GM23338 (cell line): ENCODE measurements at regions not wholly inside any gene's neighbourhood (a gene's known extent, or its start where the extent isn't known, plus 50 kb on each side); places are given as distances from the start of the nearest gene placed in this dataset.

Experiments used
- ATAC-seq: fragments of 200-7000 bp; cut with Tn5 transposase; 3 replicates; pipeline ENCODE4 v1.9.1; 2020
- DNase-seq: peaks from one replicate; pipeline ENCODE4 v3.0.0-alpha.2; 2015; ENCODE audit warnings: low spot score
- H2AFZ ChIP-seq: fragments of 200-600 bp; sonication (generic); 2 replicates; pipeline ENCODE4 v1.8.0; 2016; ENCODE audit warnings: antibody characterized with exemption, mild to moderate bottlenecking, moderate library complexity
- H3F3A ChIP-seq: fragments of 200-600 bp; sonication (generic); replicated peaks from 2 replicates; pipeline ENCODE4 v1.8.0; 2017; ENCODE audit warnings: antibody characterized with exemption, mixed run types, low read depth
- H3K27ac ChIP-seq: fragments of 200-600 bp; sonication (generic); 2 replicates; pipeline ENCODE4 v1.6.1; 2016; ENCODE audit warnings: low read depth
- H3K27me3 ChIP-seq: fragments of 200-600 bp; sonication (generic); 2 replicates; pipeline ENCODE4 v1.8.0; 2016; ENCODE audit warnings: mild to moderate bottlenecking, mixed run types, moderate library complexity; ENCODE audit not compliant: insufficient read depth
- H3K36me3 ChIP-seq: fragments of 200-600 bp; sonication (generic); 2 replicates; pipeline ENCODE4 v1.8.0; 2016; ENCODE audit warnings: mild to moderate bottlenecking; ENCODE audit not compliant: insufficient read depth
- H3K4me1 ChIP-seq: fragments of 200-600 bp; sonication (generic); 2 replicates; pipeline ENCODE4 v1.8.0; 2016; ENCODE audit warnings: mild to moderate bottlenecking, moderate library complexity; ENCODE audit not compliant: insufficient read depth
- H3K4me2 ChIP-seq: fragments of 200-600 bp; sonication (generic); 2 replicates; pipeline ENCODE4 v1.7.1; 2017; ENCODE audit warnings: mixed run types
- H3K4me3 ChIP-seq: fragments of 200-600 bp; sonication (generic); 2 replicates; pipeline ENCODE4 v1.6.1; 2016; ENCODE audit warnings: mixed run types
- H3K79me2 ChIP-seq: fragments of 200-600 bp; sonication (generic); replicated peaks from 2 replicates; pipeline ENCODE4 v1.8.0; 2017; ENCODE audit warnings: mild to moderate bottlenecking; ENCODE audit not compliant: insufficient read depth
- H3K9me2 ChIP-seq: fragments of 200-600 bp; sonication (generic); 2 replicates; pipeline ENCODE4 v1.8.0; 2017; ENCODE audit not compliant: insufficient read depth
- H4K20me1 ChIP-seq: fragments of 200-600 bp; sonication (generic); replicated peaks from 2 replicates; pipeline ENCODE4 v1.8.0; 2017; ENCODE audit warnings: mild to moderate bottlenecking; ENCODE audit not compliant: insufficient read depth
- H3K27ac Mint-ChIP-seq: 2 replicates; pipeline ENCODE4 v1.8.0; 2020; ENCODE audit warnings: inconsistent platforms, mild to moderate bottlenecking, moderate library complexity, mixed read lengths
- H3K27me3 Mint-ChIP-seq: 3 replicates; pipeline ENCODE4 v1.8.0; 2022; ENCODE audit warnings: low read depth, mild to moderate bottlenecking, moderate library complexity, mixed read lengths, inconsistent platforms; ENCODE audit not compliant: insufficient read depth, poor library complexity
- H3K36me3 Mint-ChIP-seq: 3 replicates; pipeline ENCODE4 v1.8.0; 2021; ENCODE audit warnings: low read depth, mild to moderate bottlenecking, inconsistent platforms, moderate library complexity, mixed read lengths
- H3K4me1 Mint-ChIP-seq: 3 replicates; pipeline ENCODE4 v1.8.0; 2020; ENCODE audit warnings: mild to moderate bottlenecking, inconsistent platforms, mixed read lengths
- H3K4me3 Mint-ChIP-seq: 3 replicates; pipeline ENCODE4 v1.8.0; 2021; ENCODE audit warnings: moderate library complexity, mild to moderate bottlenecking, inconsistent platforms, mixed read lengths
- H3K9me3 Mint-ChIP-seq: 3 replicates; pipeline ENCODE4 v1.8.0; 2020; ENCODE audit warnings: moderate library complexity, mild to moderate bottlenecking, inconsistent platforms, mixed read lengths
- CTCF ChIP-seq, 2 experiments: fragments of 200-600 bp in 1 of 2; sonication (generic) in 1 of 2; conservative IDR thresholded peaks; 2 replicates each; pipeline versions ENCODE4 v1.5.1 to v1.6.1; 2016 to 2017; ENCODE audit warnings: antibody characterized with exemption in 2 of 2, low read depth in 2 of 2, mild to moderate bottlenecking in 2 of 2, moderate library complexity in 1 of 2
- ETS1 ChIP-seq: IDR thresholded peaks from 2 replicates; pipeline ENCODE4 v1.6.1; 2016; ENCODE audit warnings: antibody characterized with exemption
- EZH2 ChIP-seq: fragments of 200-600 bp; sonication (generic); IDR thresholded peaks from one replicate; pipeline ENCODE4 v1.8.0; 2017; ENCODE audit warnings: antibody characterized with exemption, mild to moderate bottlenecking, low read depth; ENCODE audit not compliant: unreplicated experiment
- EZH2phosphoT487 ChIP-seq: fragments of 200-600 bp; sonication (generic); IDR thresholded peaks from one replicate; pipeline ENCODE4 v1.8.1; 2018; ENCODE audit warnings: antibody characterized with exemption; ENCODE audit not compliant: unreplicated experiment
- JUNB ChIP-seq: IDR thresholded peaks from one replicate; pipeline ENCODE4 v1.6.1; 2016; ENCODE audit warnings: antibody characterized with exemption; ENCODE audit not compliant: unreplicated experiment
- NANOG ChIP-seq: IDR thresholded peaks from 2 replicates; pipeline ENCODE4 v1.6.1; 2016; ENCODE audit warnings: antibody characterized with exemption, borderline replicate concordance
- POLR2AphosphoS5 ChIP-seq: IDR thresholded peaks from 2 replicates; pipeline ENCODE4 v1.6.1; 2016; ENCODE audit warnings: antibody characterized with exemption, low read depth
- REST ChIP-seq: IDR thresholded peaks from one replicate; pipeline ENCODE4 v1.6.1; 2018; ENCODE audit warnings: antibody characterized with exemption; ENCODE audit not compliant: unreplicated experiment
- STAT1 ChIP-seq: IDR thresholded peaks from one replicate; pipeline ENCODE4 v1.6.1; 2016; ENCODE audit warnings: antibody characterized with exemption; ENCODE audit not compliant: unreplicated experiment
- ZNF114 ChIP-seq: fragments of 250-450 bp; sonication (Bioruptor Pico); IDR thresholded peaks from 2 replicates; pipeline ENCODE4 v1.5.0; 2020; ENCODE audit warnings: mild to moderate bottlenecking, moderate library complexity
- ZNF331 ChIP-seq: fragments of 250-450 bp; sonication (Bioruptor Pico); IDR thresholded peaks from 2 replicates; pipeline ENCODE4 v1.5.0; 2020; ENCODE audit warnings: low read depth, mild to moderate bottlenecking, moderate library complexity
- ZNF462 ChIP-seq: fragments of 250-450 bp; sonication (Bioruptor Pico); IDR thresholded peaks from 2 replicates; pipeline ENCODE4 v1.5.0; 2020; ENCODE audit warnings: mild to moderate bottlenecking, moderate library complexity

- H3F3A ChIP-seq, result no peaks in the 10 kb centered on the region
- H3K36me3 Mint-ChIP-seq, result peaks cover 10% of the 10 kb centered on the region; the same call in 2 of the 3 replicates
- peaks cover 11% of the 10 kb centered on the region for H3K9me3 Mint-ChIP-seq
- DNase-seq (no peak), ATAC-seq (no peak)
- H3K9me2 ChIP-seq, result peaks cover 4% of the 10 kb centered on the region; the same call in 1 of the 2 replicates
- H3K27ac ChIP-seq, result no peak overlapping the region
- no peaks in the 10 kb centered on the region for H3K4me1 Mint-ChIP-seq
- H3K4me2 ChIP-seq, result no peak overlapping the region
- H3K79me2 ChIP-seq, result no peaks in the 10 kb centered on the region
- H3K4me3 Mint-ChIP-seq, result no peak overlapping the region
- H3K36me3 ChIP-seq, result peaks cover 6% of the 10 kb centered on the region; the same call in 1 of the 2 replicates
- no peaks in the 10 kb centered on the region for H3K4me1 ChIP-seq
- no peak overlapping the region for H3K4me3 ChIP-seq
- TF ChIP-seq POLR2AphosphoS5 (no peak), EZH2 (no peak), CTCF (conservative IDR thresholded peaks at IDR 0.05; ENCODE audit: low read depth in 2 of 2) (no peak), EZH2phosphoT487 (no peak), ZNF114 (CRISPR knock-in tag) (no peak), ETS1 (no peak), STAT1 (no peak), ZNF462 (no peak), NANOG (no peak), REST (no peak), JUNB (no peak), ZNF331 (no peak)
- no peak overlapping the region for H3K27ac Mint-ChIP-seq
- peaks cover 4% of the 10 kb centered on the region for H3K27me3 Mint-ChIP-seq
- no peaks in the 10 kb centered on the region for H3K27me3 ChIP-seq
- H2AFZ ChIP-seq, result peak overlapping the region; percentile 64; the same call in 1 of the 2 replicates
- H4K20me1 ChIP-seq, result no peaks in the 10 kb centered on the region
These were observed 370.4 kb downstream of the HGF start for GRCh38 chr7:81399471-81399870.
